Thyroid gland (tissue), 4 donors: ENCODE measurements at regions not wholly inside any gene's neighbourhood (a gene's known extent, or its start where the extent isn't known, plus 50 kb on each side); places are given as distances from the start of the nearest gene placed in this dataset.

Experiments
- DNase-seq, 2 donors: peaks; one replicate each; pipeline ENCODE4 v3.0.0-alpha.2; 2019
- H3K27ac ChIP-seq, 3 donors: fragments of 200-600 bp; sonication (generic); 1 replicate in 2 of 3; 2 replicates in 1 of 3; pipeline ENCODE4 v1.5.1; 2016 to 2019; ENCODE audit warnings: mild to moderate bottlenecking in 1 of 3, moderate library complexity in 1 of 3
- H3K27me3 ChIP-seq: fragments of 200-600 bp; sonication (generic); one replicate; pipeline ENCODE4 v1.5.1; 2019
- H3K36me3 ChIP-seq, 2 donors: fragments of 200-600 bp; sonication (generic); one replicate each; pipeline ENCODE4 v1.5.1; 2016 to 2019
- H3K4me1 ChIP-seq, 2 donors: fragments of 200-600 bp; sonication (generic); one replicate each; pipeline ENCODE4 v1.5.1; 2017 to 2019
- H3K4me3 ChIP-seq, 3 donors: fragments of 200-600 bp; sonication (generic); replicated peaks in 1 of 3; 1 replicate in 2 of 3; 2 replicates in 1 of 3; pipeline ENCODE4 v1.5.1; 2016; ENCODE audit warnings: mild to moderate bottlenecking in 1 of 3
- H3K9me3 ChIP-seq: fragments of 200-600 bp; sonication (generic); one replicate; pipeline ENCODE4 v1.5.1; 2017
- CTCF ChIP-seq, 6 experiments: fragments of 200-600 bp in 3 of 6; fragments of 450-650 bp in 3 of 6; sonication (generic) in 3 of 6; IDR thresholded peaks; one replicate each; pipeline ENCODE4 v1.5.1; 2016 to 2019; ENCODE audit warnings: antibody characterized with exemption in 6 of 6, mild to moderate bottlenecking in 2 of 6, inconsistent platforms in 1 of 6, moderate library complexity in 1 of 6
- POLR2A ChIP-seq, 2 donors: fragments of 450-650 bp; IDR thresholded peaks; one replicate each; pipeline ENCODE4 v1.6.1; 2017; ENCODE audit warnings: antibody characterized with exemption in 2 of 2, mild to moderate bottlenecking in 2 of 2, moderate library complexity in 1 of 2
- WGBS, 2 donors: methylation state at CpG; one replicate each; pipeline ENCODE4 v1.1.5; 2017; 5-methylcytosine and 5-hydroxymethylcytosine counted together
- intact Hi-C: fragments of 100-400 bp; cut with DNase I; formaldehyde crosslinking; loops from one replicate; pipeline ENCODE4 v1.15.1; 2023

GRCh38 chr21:28614791-28615190, 377.9 kb downstream of the LTN1 start:
- H3K4me3 ChIP-seq, result no peak overlapping the region
- no peak overlapping the region for H3K27ac ChIP-seq
- no peak for DNase-seq
- 70% methylated on average over 2 of the region's 2 CpGs for WGBS, 2 donors
- intact Hi-C loops, result no loop called here
- H3K4me1 ChIP-seq, result no peaks in the 10 kb centered on the region
- no peaks in the 10 kb centered on the region for H3K27me3 ChIP-seq
- no peaks in the 10 kb centered on the region for H3K9me3 ChIP-seq
- H3K36me3 ChIP-seq, result no peaks in the 10 kb centered on the region
- TF ChIP-seq POLR2A (IDR thresholded peaks at IDR 0.05), result no peak
- no peak for TF ChIP-seq CTCF (IDR thresholded peaks at IDR 0.05)

DNA sequence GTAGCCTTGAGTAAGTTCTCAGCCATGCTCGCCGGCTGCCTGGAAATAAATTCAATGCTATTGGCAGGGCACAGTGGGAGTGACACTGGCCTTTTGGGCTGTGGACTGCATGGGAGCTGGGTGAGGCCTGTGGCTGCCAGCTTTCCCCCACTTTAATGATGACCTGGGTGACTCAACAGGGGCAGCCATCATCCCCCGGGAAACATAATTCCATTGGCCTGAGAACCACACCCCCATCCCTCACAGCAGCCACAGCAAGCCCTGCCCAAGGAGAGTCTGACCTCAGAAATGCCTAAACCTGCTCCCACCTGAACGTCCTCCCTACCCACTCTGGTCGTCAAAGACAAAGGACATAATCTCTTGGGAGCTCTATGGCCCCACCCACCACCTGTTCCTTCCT, 384.0 kb downstream of the LTN1 start:
- DNase-seq, result no peak
- WGBS, 2 donors, result 85 to 90% methylated on average over 5 of the region's 5 CpGs
- H3K27ac ChIP-seq, result no peak overlapping the region
- H3K27me3 ChIP-seq, result no peaks in the 10 kb centered on the region
- intact Hi-C loops, result no loop called here
- no peak for TF ChIP-seq CTCF (IDR thresholded peaks at IDR 0.05)
- TF ChIP-seq POLR2A (IDR thresholded peaks at IDR 0.05), result no peak
- H3K4me1 ChIP-seq, result no peaks in the 10 kb centered on the region
- no peak overlapping the region for H3K4me3 ChIP-seq
- H3K9me3 ChIP-seq, result no peaks in the 10 kb centered on the region
- no peaks in the 10 kb centered on the region for H3K36me3 ChIP-seq

DNA sequence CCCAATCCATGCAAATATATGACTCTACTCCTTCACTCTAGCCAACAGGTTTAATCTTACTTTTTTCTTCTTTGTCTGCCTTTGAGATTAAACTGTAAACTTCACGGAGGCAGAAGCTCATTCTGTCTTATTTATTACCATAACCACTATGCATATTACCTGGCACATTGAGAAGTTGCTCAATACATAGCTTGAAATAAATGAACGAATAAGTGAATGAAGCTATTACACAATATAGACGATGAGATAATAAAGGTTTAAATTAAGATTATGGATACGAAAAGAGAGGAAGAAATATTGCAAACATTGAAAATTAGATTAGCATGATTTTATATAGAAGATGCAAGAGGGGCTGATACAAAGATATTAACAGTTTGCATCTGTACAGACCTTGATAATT, 385.1 kb downstream of the LTN1 start:
- H3K4me3 ChIP-seq, result no peak overlapping the region
- TF ChIP-seq CTCF (IDR thresholded peaks at IDR 0.05), result no peak

DNA sequence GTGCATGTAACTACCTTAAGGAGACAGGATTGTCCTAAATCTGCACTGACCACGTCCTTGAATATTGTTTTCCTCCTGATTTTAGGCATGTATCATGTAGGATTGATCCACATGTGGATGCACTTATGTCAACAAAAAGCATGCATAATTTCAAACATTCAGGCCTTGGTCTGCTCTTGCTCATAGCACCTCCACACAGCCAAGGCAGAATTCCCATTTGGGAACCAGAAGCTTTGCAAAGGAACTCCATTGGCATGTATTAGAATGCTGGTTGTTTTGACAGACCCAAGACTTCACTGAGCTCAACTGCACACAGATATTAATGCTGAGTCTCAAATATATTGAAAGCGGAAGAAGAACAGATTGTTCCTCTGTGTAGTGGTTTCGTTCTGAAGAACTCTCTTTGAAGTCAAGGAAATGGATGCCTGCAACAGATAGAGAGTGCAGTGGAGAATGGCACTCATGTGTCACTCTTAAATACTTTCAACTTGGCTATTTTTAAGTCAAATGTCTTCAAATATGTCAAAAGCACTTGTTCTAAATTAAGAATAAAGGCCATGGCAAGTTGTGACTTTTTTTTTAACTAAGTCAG, 387.6 kb downstream of the LTN1 start:
- TF ChIP-seq POLR2A (IDR thresholded peaks at IDR 0.05), result no peak
- TF ChIP-seq CTCF (IDR thresholded peaks at IDR 0.05), result no peak

More for the DNA sequence above, 385.1 kb downstream of the LTN1 start:
- no peak for DNase-seq
- intact Hi-C loops, result no loop called here
- no peak overlapping the region for H3K27ac ChIP-seq
- WGBS, 2 donors, result 82 to 95% methylated on average over 4 of the region's 4 CpGs
- H3K9me3 ChIP-seq, result no peaks in the 10 kb centered on the region
- no peaks in the 10 kb centered on the region for H3K4me1 ChIP-seq
- no peaks in the 10 kb centered on the region for H3K27me3 ChIP-seq
- H3K36me3 ChIP-seq, result no peaks in the 10 kb centered on the region

GRCh38 chr21:28602546-28602945, 390.1 kb downstream of the LTN1 start:
- no peaks in the 10 kb centered on the region for H3K36me3 ChIP-seq
- no peaks in the 10 kb centered on the region for H3K27me3 ChIP-seq
- H3K4me1 ChIP-seq, result no peaks in the 10 kb centered on the region
- H3K27ac ChIP-seq, result no peak overlapping the region
- DNase-seq, result no peak
- no peak for TF ChIP-seq CTCF (IDR thresholded peaks at IDR 0.05)
- no peak for TF ChIP-seq POLR2A (IDR thresholded peaks at IDR 0.05)
- no peak overlapping the region for H3K4me3 ChIP-seq
- intact Hi-C loops, result no loop called here
- H3K9me3 ChIP-seq, result no peaks in the 10 kb centered on the region

More for the DNA sequence above, 387.6 kb downstream of the LTN1 start:
- Histone ChIP-seq H3K4me3 (no peak overlapping the region), H3K27ac (no peak overlapping the region), H3K27me3 (no peaks in the 10 kb centered on the region), H3K9me3 (no peaks in the 10 kb centered on the region), H3K36me3 (no peaks in the 10 kb centered on the region), H3K4me1 (no peaks in the 10 kb centered on the region)
- no peak for DNase-seq
- 76 to 86% methylated on average over 3 of the region's 3 CpGs for WGBS, 2 donors
- intact Hi-C loops, result no loop called here
